HEK293 (cell line): ENCODE measurements at regions not wholly inside any gene's neighbourhood (a gene's known extent, or its start where the extent isn't known, plus 50 kb on each side); places are given as distances from the start of the nearest gene placed in this dataset.

Experiments used
- CTCF ChIA-PET: fragments of 350-600 bp; formaldehyde crosslinking; extraction: SDS; loops from one replicate; lab custom pipeline; 2021; ENCODE audit warnings: antibody characterized with exemption; lab: Yijun Ruan, JAX
- POLR2A ChIA-PET: fragments of 300-600 bp; formaldehyde crosslinking; extraction: SDS; loops from one replicate; lab custom pipeline; 2020; ENCODE audit warnings: antibody characterized with exemption, inconsistent platforms; lab: Yijun Ruan, JAX
- H3K27ac ChIP-seq: fragments of 200-500 bp; sonication (Bioruptor generic); 2 replicates; pipeline ENCODE4 v1.5.1; 2014; ENCODE audit warnings: low read depth, low read length, control low read depth, inconsistent platforms; ENCODE audit errors: extremely low read depth
- H3K36me3 ChIP-seq, 2 experiments: fragments of 200-500 bp in 1 of 2; sonication (Bioruptor generic) in 1 of 2; 1 replicate in 1 of 2; 2 replicates in 1 of 2; pipeline ENCODE4 v1.5.1; 2014 to 2017; ENCODE audit warnings: inconsistent platforms in 2 of 2, low read length in 2 of 2; ENCODE audit not compliant: control insufficient read depth in 2 of 2, insufficient read depth in 1 of 2
- H3K4me1 ChIP-seq: fragments of 200-500 bp; sonication (Bioruptor generic); 2 replicates; pipeline ENCODE4 v1.5.1; 2014; ENCODE audit warnings: mild to moderate bottlenecking, low read length, inconsistent platforms; ENCODE audit not compliant: control insufficient read depth, insufficient read depth
- H3K4me3 ChIP-seq: 2 replicates; pipeline ENCODE4 v1.5.1; 2011; ENCODE audit warnings: low read depth, mild to moderate bottlenecking, control low read depth, low read length, moderate library complexity
- H3K9me3 ChIP-seq: fragments of 200-500 bp; sonication (Bioruptor generic); 2 replicates; pipeline ENCODE4 v1.5.1; 2014; ENCODE audit warnings: low read depth, low read length, inconsistent platforms; ENCODE audit not compliant: control insufficient read depth, insufficient read depth
- GFI1B ChIP-seq: fragments of 450-650 bp; formaldehyde crosslinking; IDR thresholded peaks from 2 replicates; pipeline ENCODE4 v1.5.1; 2016; ENCODE audit warnings: missing biosample characterization, missing genetic modification characterization
- IKZF3 ChIP-seq: fragments of 450-650 bp; IDR thresholded peaks from 2 replicates; pipeline ENCODE4 v1.5.0; 2018; ENCODE audit warnings: missing biosample characterization, mild to moderate bottlenecking, missing genetic modification characterization, moderate library complexity
- PRDM1 ChIP-seq: fragments of 450-650 bp; formaldehyde crosslinking; IDR thresholded peaks from 2 replicates; pipeline ENCODE4; 2016; ENCODE audit warnings: missing biosample characterization, missing genetic modification characterization
- PRDM2 ChIP-seq: fragments of 450-650 bp; formaldehyde crosslinking; IDR thresholded peaks from 2 replicates; pipeline ENCODE4 v1.5.1; 2016; ENCODE audit warnings: missing biosample characterization, missing genetic modification characterization, borderline replicate concordance
- REPIN1 ChIP-seq: fragments of 450-650 bp; formaldehyde crosslinking; IDR thresholded peaks from 2 replicates; pipeline ENCODE4 v1.5.1; 2017; ENCODE audit warnings: missing biosample characterization, missing genetic modification characterization, low read depth
- SALL2 ChIP-seq: fragments of 450-650 bp; formaldehyde crosslinking; IDR thresholded peaks from 2 replicates; pipeline ENCODE4 v1.5.0; 2017; ENCODE audit warnings: missing biosample characterization, mild to moderate bottlenecking, missing genetic modification characterization, borderline replicate concordance
- ZBTB1 ChIP-seq: fragments of 450-650 bp; formaldehyde crosslinking; IDR thresholded peaks from 2 replicates; pipeline ENCODE4 v1.5.1; 2016; ENCODE audit warnings: missing biosample characterization, missing genetic modification characterization
- ZNF10 ChIP-seq: fragments of 450-650 bp; formaldehyde crosslinking; IDR thresholded peaks from 2 replicates; pipeline ENCODE4 v1.5.1; 2017; ENCODE audit warnings: missing biosample characterization, missing genetic modification characterization
- ZNF2 ChIP-seq: fragments of 450-650 bp; formaldehyde crosslinking; IDR thresholded peaks from 2 replicates; pipeline ENCODE4 v1.5.1; 2016; ENCODE audit warnings: missing biosample characterization, missing genetic modification characterization
- ZNF394 ChIP-seq: fragments of 450-650 bp; formaldehyde crosslinking; IDR thresholded peaks from 2 replicates; pipeline ENCODE4 v1.5.1; 2016; ENCODE audit warnings: missing biosample characterization, missing genetic modification characterization, mild to moderate bottlenecking, moderate library complexity, borderline replicate concordance
- ZNF501 ChIP-seq: fragments of 450-650 bp; formaldehyde crosslinking; IDR thresholded peaks from 2 replicates; pipeline ENCODE4 v1.5.1; 2016; ENCODE audit warnings: missing biosample characterization, missing genetic modification characterization
- ZNF626 ChIP-seq: fragments of 450-650 bp; sonication (Bioruptor Pico); formaldehyde crosslinking; IDR thresholded peaks from 2 replicates; pipeline ENCODE4 v1.5.1; 2018; ENCODE audit warnings: missing biosample characterization, missing genetic modification characterization, inconsistent platforms
- TF ChIP-seq, protein P1 (sequence below): fragments of 450-650 bp; formaldehyde crosslinking; conservative IDR thresholded peaks from 2 replicates; pipeline ENCODE4 v1.5.1; 2016; ENCODE audit warnings: low read depth, missing biosample characterization, missing genetic modification characterization
- TF ChIP-seq, protein P2 (sequence below): fragments of 450-650 bp; formaldehyde crosslinking; IDR thresholded peaks from 2 replicates; pipeline ENCODE4 v1.5.1; 2017; ENCODE audit warnings: missing biosample characterization, missing genetic modification characterization

GRCh38 chr7:119438315-119438714 is 834.7 kb upstream of the KCND2 start:
- TF ChIP-seq IKZF3 (tag by site-specific recombination) (no peak), PRDM2 (tag by site-specific recombination) (no peak), ZBTB1 (no peak), ZNF394 (tag by site-specific recombination) (no peak), SALL2 (tag by site-specific recombination) (no peak), GFI1B (tag by site-specific recombination) (no peak), ZNF10 (tag by site-specific recombination) (no peak), PRDM1 (tag by site-specific recombination) (no peak), ZNF501 (tag by site-specific recombination) (no peak), REPIN1 (no peak)
- TF ChIP-seq, protein P1, sequence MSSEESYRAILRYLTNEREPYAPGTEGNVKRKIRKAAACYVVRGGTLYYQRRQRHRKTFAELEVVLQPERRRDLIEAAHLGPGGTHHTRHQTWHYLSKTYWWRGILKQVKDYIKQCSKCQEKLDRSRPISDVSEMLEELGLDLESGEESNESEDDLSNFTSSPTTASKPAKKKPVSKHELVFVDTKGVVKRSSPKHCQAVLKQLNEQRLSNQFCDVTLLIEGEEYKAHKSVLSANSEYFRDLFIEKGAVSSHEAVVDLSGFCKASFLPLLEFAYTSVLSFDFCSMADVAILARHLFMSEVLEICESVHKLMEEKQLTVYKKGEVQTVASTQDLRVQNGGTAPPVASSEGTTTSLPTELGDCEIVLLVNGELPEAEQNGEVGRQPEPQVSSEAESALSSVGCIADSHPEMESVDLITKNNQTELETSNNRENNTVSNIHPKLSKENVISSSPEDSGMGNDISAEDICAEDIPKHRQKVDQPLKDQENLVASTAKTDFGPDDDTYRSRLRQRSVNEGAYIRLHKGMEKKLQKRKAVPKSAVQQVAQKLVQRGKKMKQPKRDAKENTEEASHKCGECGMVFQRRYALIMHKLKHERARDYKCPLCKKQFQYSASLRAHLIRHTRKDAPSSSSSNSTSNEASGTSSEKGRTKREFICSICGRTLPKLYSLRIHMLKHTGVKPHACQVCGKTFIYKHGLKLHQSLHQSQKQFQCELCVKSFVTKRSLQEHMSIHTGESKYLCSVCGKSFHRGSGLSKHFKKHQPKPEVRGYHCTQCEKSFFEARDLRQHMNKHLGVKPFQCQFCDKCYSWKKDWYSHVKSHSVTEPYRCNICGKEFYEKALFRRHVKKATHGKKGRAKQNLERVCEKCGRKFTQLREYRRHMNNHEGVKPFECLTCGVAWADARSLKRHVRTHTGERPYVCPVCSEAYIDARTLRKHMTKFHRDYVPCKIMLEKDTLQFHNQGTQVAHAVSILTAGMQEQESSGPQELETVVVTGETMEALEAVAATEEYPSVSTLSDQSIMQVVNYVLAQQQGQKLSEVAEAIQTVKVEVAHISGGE (tag by site-specific recombination), result no peak
- TF ChIP-seq, protein P2, sequence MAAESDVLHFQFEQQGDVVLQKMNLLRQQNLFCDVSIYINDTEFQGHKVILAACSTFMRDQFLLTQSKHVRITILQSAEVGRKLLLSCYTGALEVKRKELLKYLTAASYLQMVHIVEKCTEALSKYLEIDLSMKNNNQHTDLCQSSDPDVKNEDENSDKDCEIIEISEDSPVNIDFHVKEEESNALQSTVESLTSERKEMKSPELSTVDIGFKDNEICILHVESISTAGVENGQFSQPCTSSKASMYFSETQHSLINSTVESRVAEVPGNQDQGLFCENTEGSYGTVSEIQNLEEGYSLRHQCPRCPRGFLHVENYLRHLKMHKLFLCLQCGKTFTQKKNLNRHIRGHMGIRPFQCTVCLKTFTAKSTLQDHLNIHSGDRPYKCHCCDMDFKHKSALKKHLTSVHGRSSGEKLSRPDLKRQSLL (tag by site-specific recombination), result no peak
- TF ChIP-seq, all 188 proteins: peak for 0
- Histone ChIP-seq H3K27ac (no peak overlapping the region), H3K4me1 (no peaks in the 10 kb centered on the region), H3K9me3 (no peaks in the 10 kb centered on the region), H3K36me3 (no peaks in the 10 kb centered on the region), H3K4me3 (no peak overlapping the region)
- POLR2A ChIA-PET, result no interaction called here
- CTCF ChIA-PET, result no interaction called here

DNA sequence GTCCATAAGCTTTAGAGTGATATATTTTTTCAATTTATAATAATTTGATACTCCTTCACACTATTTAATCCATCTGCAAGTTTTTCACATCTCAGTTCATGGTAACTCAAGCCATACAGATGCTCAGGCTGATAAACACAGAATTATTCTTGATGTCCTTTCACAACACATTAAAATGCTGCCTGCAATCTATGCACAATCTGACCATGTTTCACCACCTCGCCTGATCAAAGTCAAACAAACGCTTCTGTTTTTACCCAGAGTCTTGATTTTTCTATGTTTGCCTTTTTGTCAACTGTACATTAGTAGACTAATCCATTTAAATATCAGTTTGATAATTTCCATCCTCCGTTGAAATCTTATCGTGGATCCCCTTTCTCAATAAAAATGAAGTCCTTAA is 833.8 kb upstream of the KCND2 start:
- ChIA-PET POLR2A (no interaction called here), CTCF (no interaction called here)
- no peak overlapping the region for H3K27ac ChIP-seq

More for the DNA sequence above, 833.8 kb upstream of the KCND2 start:
- TF ChIP-seq ZNF2 (tag by site-specific recombination) (no peak), ZNF626 (no peak), GFI1B (tag by site-specific recombination) (no peak), PRDM1 (tag by site-specific recombination) (no peak)
- Histone ChIP-seq H3K36me3 (no peaks in the 10 kb centered on the region), H3K4me1 (no peaks in the 10 kb centered on the region), H3K4me3 (no peak overlapping the region), H3K9me3 (no peaks in the 10 kb centered on the region)
